GM21529 (cell line): ENCODE measurements at regions not wholly inside any gene's neighbourhood (a gene's known extent, or its start where the extent isn't known, plus 50 kb on each side); places are given as distances from the start of the nearest gene placed in this dataset.

Source experiments
- ATAC-seq: cut with Tn5 transposase; IDR thresholded peaks from one replicate; pipeline ENCODE4 v1.9.1; 2021; ENCODE audit not compliant: unreplicated experiment

- ATAC-seq: no peak
Observed at GRCh38 chr9:82208741-82209450, 220.3 kb downstream of the SPATA31D1 start.

- ATAC-seq: no peak
Observed at GRCh38 chr9:82209797-82210470, 221.4 kb downstream of the SPATA31D1 start.

GRCh38 chr9:82212885-82213284 is 224.3 kb downstream of the SPATA31D1 start:
- no peak for ATAC-seq

- no peak for ATAC-seq
Observed at GRCh38 chr9:82216435-82216834, 227.9 kb downstream of the SPATA31D1 start.

GRCh38 chr9:82223442-82223841 is 234.9 kb downstream of the SPATA31D1 start:
- no peak for ATAC-seq

- no peak for ATAC-seq
Observed at GRCh38 chr9:82231411-82231810, 242.8 kb downstream of the SPATA31D1 start.

GRCh38 chr9:82234160-82234943 is 245.8 kb downstream of the SPATA31D1 start:
- ATAC-seq: no peak

GRCh38 chr9:82242285-82242963 is 253.9 kb downstream of the SPATA31D1 start:
- ATAC-seq: no peak

GRCh38 chr9:82247318-82247717 is 258.7 kb downstream of the SPATA31D1 start:
- no peak for ATAC-seq

GRCh38 chr9:82252116-82252515 is 263.5 kb downstream of the SPATA31D1 start:
- no peak for ATAC-seq

- no peak for ATAC-seq
Observed at GRCh38 chr9:82254646-82255367, 266.2 kb downstream of the SPATA31D1 start.

- ATAC-seq: no peak
Observed at GRCh38 chr9:82255481-82256176, 267.1 kb downstream of the SPATA31D1 start.

GRCh38 chr9:82260691-82261090 is 272.1 kb downstream of the SPATA31D1 start:
- ATAC-seq: no peak

- no peak for ATAC-seq
Observed at GRCh38 chr9:82263619-82264018, 275.0 kb downstream of the SPATA31D1 start.

GRCh38 chr9:82271106-82271561 is 282.6 kb downstream of the SPATA31D1 start:
- ATAC-seq: no peak

- no peak for ATAC-seq
Observed at GRCh38 chr9:82273121-82273520, 284.5 kb downstream of the SPATA31D1 start.

- no peak for ATAC-seq
Observed at GRCh38 chr9:82275258-82275927, 286.8 kb downstream of the SPATA31D1 start.

GRCh38 chr9:82281066-82281465 is 292.5 kb downstream of the SPATA31D1 start:
- ATAC-seq: no peak

- no peak for ATAC-seq
Observed at GRCh38 chr9:82284758-82285157, 296.2 kb downstream of the SPATA31D1 start.
